GM23338 (cell line): ENCODE measurements at regions not wholly inside any gene's neighbourhood (a gene's known extent, or its start where the extent isn't known, plus 50 kb on each side); places are given as distances from the start of the nearest gene placed in this dataset.

Experiments used
- ATAC-seq: fragments of 200-7000 bp; cut with Tn5 transposase; 3 replicates; pipeline ENCODE4 v1.9.1; 2020
- DNase-seq: peaks from one replicate; pipeline ENCODE4 v3.0.0-alpha.2; 2015; ENCODE audit warnings: low spot score
- H2AFZ ChIP-seq: fragments of 200-600 bp; sonication (generic); 2 replicates; pipeline ENCODE4 v1.8.0; 2016; ENCODE audit warnings: antibody characterized with exemption, mild to moderate bottlenecking, moderate library complexity
- H3F3A ChIP-seq: fragments of 200-600 bp; sonication (generic); replicated peaks from 2 replicates; pipeline ENCODE4 v1.8.0; 2017; ENCODE audit warnings: antibody characterized with exemption, mixed run types, low read depth
- H3K27ac ChIP-seq: fragments of 200-600 bp; sonication (generic); 2 replicates; pipeline ENCODE4 v1.6.1; 2016; ENCODE audit warnings: low read depth
- H3K27me3 ChIP-seq: fragments of 200-600 bp; sonication (generic); 2 replicates; pipeline ENCODE4 v1.8.0; 2016; ENCODE audit warnings: mild to moderate bottlenecking, mixed run types, moderate library complexity; ENCODE audit not compliant: insufficient read depth
- H3K36me3 ChIP-seq: fragments of 200-600 bp; sonication (generic); 2 replicates; pipeline ENCODE4 v1.8.0; 2016; ENCODE audit warnings: mild to moderate bottlenecking; ENCODE audit not compliant: insufficient read depth
- H3K4me1 ChIP-seq: fragments of 200-600 bp; sonication (generic); 2 replicates; pipeline ENCODE4 v1.8.0; 2016; ENCODE audit warnings: mild to moderate bottlenecking, moderate library complexity; ENCODE audit not compliant: insufficient read depth
- H3K4me2 ChIP-seq: fragments of 200-600 bp; sonication (generic); 2 replicates; pipeline ENCODE4 v1.7.1; 2017; ENCODE audit warnings: mixed run types
- H3K4me3 ChIP-seq: fragments of 200-600 bp; sonication (generic); 2 replicates; pipeline ENCODE4 v1.6.1; 2016; ENCODE audit warnings: mixed run types
- H3K79me2 ChIP-seq: fragments of 200-600 bp; sonication (generic); replicated peaks from 2 replicates; pipeline ENCODE4 v1.8.0; 2017; ENCODE audit warnings: mild to moderate bottlenecking; ENCODE audit not compliant: insufficient read depth
- H3K9me2 ChIP-seq: fragments of 200-600 bp; sonication (generic); 2 replicates; pipeline ENCODE4 v1.8.0; 2017; ENCODE audit not compliant: insufficient read depth
- H4K20me1 ChIP-seq: fragments of 200-600 bp; sonication (generic); replicated peaks from 2 replicates; pipeline ENCODE4 v1.8.0; 2017; ENCODE audit warnings: mild to moderate bottlenecking; ENCODE audit not compliant: insufficient read depth
- H3K27ac Mint-ChIP-seq: 2 replicates; pipeline ENCODE4 v1.8.0; 2020; ENCODE audit warnings: inconsistent platforms, mild to moderate bottlenecking, moderate library complexity, mixed read lengths
- H3K27me3 Mint-ChIP-seq: 3 replicates; pipeline ENCODE4 v1.8.0; 2022; ENCODE audit warnings: low read depth, mild to moderate bottlenecking, moderate library complexity, mixed read lengths, inconsistent platforms; ENCODE audit not compliant: insufficient read depth, poor library complexity
- H3K36me3 Mint-ChIP-seq: 3 replicates; pipeline ENCODE4 v1.8.0; 2021; ENCODE audit warnings: low read depth, mild to moderate bottlenecking, inconsistent platforms, moderate library complexity, mixed read lengths
- H3K4me1 Mint-ChIP-seq: 3 replicates; pipeline ENCODE4 v1.8.0; 2020; ENCODE audit warnings: mild to moderate bottlenecking, inconsistent platforms, mixed read lengths
- H3K4me3 Mint-ChIP-seq: 3 replicates; pipeline ENCODE4 v1.8.0; 2021; ENCODE audit warnings: moderate library complexity, mild to moderate bottlenecking, inconsistent platforms, mixed read lengths
- H3K9me3 Mint-ChIP-seq: 3 replicates; pipeline ENCODE4 v1.8.0; 2020; ENCODE audit warnings: moderate library complexity, mild to moderate bottlenecking, inconsistent platforms, mixed read lengths
- CREB1 ChIP-seq: fragments of 250-450 bp; sonication (Bioruptor Pico); IDR thresholded peaks from 2 replicates; pipeline ENCODE4 v1.5.0; 2020; ENCODE audit warnings: low read depth, mild to moderate bottlenecking, moderate library complexity
- EZH2 ChIP-seq: fragments of 200-600 bp; sonication (generic); IDR thresholded peaks from one replicate; pipeline ENCODE4 v1.8.0; 2017; ENCODE audit warnings: antibody characterized with exemption, mild to moderate bottlenecking, low read depth; ENCODE audit not compliant: unreplicated experiment
- EZH2phosphoT487 ChIP-seq: fragments of 200-600 bp; sonication (generic); IDR thresholded peaks from one replicate; pipeline ENCODE4 v1.8.1; 2018; ENCODE audit warnings: antibody characterized with exemption; ENCODE audit not compliant: unreplicated experiment
- JUNB ChIP-seq: IDR thresholded peaks from one replicate; pipeline ENCODE4 v1.6.1; 2016; ENCODE audit warnings: antibody characterized with exemption; ENCODE audit not compliant: unreplicated experiment
- NANOG ChIP-seq: IDR thresholded peaks from 2 replicates; pipeline ENCODE4 v1.6.1; 2016; ENCODE audit warnings: antibody characterized with exemption, borderline replicate concordance
- POLR2AphosphoS5 ChIP-seq: IDR thresholded peaks from 2 replicates; pipeline ENCODE4 v1.6.1; 2016; ENCODE audit warnings: antibody characterized with exemption, low read depth
- STAT1 ChIP-seq: IDR thresholded peaks from one replicate; pipeline ENCODE4 v1.6.1; 2016; ENCODE audit warnings: antibody characterized with exemption; ENCODE audit not compliant: unreplicated experiment
- ZNF114 ChIP-seq: fragments of 250-450 bp; sonication (Bioruptor Pico); IDR thresholded peaks from 2 replicates; pipeline ENCODE4 v1.5.0; 2020; ENCODE audit warnings: mild to moderate bottlenecking, moderate library complexity
- ZNF331 ChIP-seq: fragments of 250-450 bp; sonication (Bioruptor Pico); IDR thresholded peaks from 2 replicates; pipeline ENCODE4 v1.5.0; 2020; ENCODE audit warnings: low read depth, mild to moderate bottlenecking, moderate library complexity
- ZNF462 ChIP-seq: fragments of 250-450 bp; sonication (Bioruptor Pico); IDR thresholded peaks from 2 replicates; pipeline ENCODE4 v1.5.0; 2020; ENCODE audit warnings: mild to moderate bottlenecking, moderate library complexity
- TF ChIP-seq, protein P1 (sequence below): IDR thresholded peaks from one replicate; pipeline ENCODE4 v1.6.1; 2018; ENCODE audit warnings: antibody characterized with exemption; ENCODE audit not compliant: unreplicated experiment
- TF ChIP-seq, protein P2 (sequence below), 2 experiments: fragments of 200-600 bp in 1 of 2; sonication (generic) in 1 of 2; conservative IDR thresholded peaks; 2 replicates each; pipeline versions ENCODE4 v1.5.1 to v1.6.1; 2016 to 2017; ENCODE audit warnings: antibody characterized with exemption in 2 of 2, low read depth in 2 of 2, mild to moderate bottlenecking in 2 of 2, moderate library complexity in 1 of 2
- TF ChIP-seq, protein P3 (sequence below): IDR thresholded peaks from 2 replicates; pipeline ENCODE4 v1.6.1; 2016; ENCODE audit warnings: antibody characterized with exemption

DNA sequence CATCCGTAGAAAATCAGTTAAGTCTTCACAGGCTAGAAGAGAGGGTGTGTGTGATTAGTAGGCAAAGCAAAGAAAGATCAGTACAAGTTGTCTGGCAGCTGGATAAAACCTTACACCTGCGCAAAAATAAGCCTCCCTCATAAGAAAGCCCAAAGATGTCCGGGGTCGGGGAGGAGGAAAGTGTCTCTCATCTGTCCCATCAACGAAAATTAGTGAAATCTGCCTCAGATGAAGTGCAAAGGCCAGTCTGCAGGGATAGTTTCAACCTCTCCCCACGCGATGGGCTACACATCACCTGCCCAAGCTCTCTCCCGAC is 333.9 kb downstream of the SRGAP2C start:
- no peak for ATAC-seq
- Histone ChIP-seq H3K79me2 (no peaks in the 10 kb centered on the region), H3F3A (no peaks in the 10 kb centered on the region), H4K20me1 (no peaks in the 10 kb centered on the region), H3K4me1 (peaks cover 9% of the 10 kb centered on the region; the same call in 1 of the 2 replicates), H3K9me2 (no peaks in the 10 kb centered on the region), H3K4me2 (peak overlapping the region; percentile 74), H2AFZ (peak overlapping the region; percentile 69; the same call in 1 of the 2 replicates), H3K36me3 (no peaks in the 10 kb centered on the region), H3K27ac (no peak overlapping the region), H3K27me3 (peaks cover 8% of the 10 kb centered on the region), H3K4me3 (peak overlapping the region; percentile 70)
- H3K27me3 Mint-ChIP-seq = peaks cover 19% of the 10 kb centered on the region
- TF ChIP-seq ZNF462 = no peak
- no peak for TF ChIP-seq ZNF114
- TF ChIP-seq EZH2phosphoT487 = no peak
- no peak for TF ChIP-seq JUNB
- TF ChIP-seq CREB1 (CRISPR knock-in tag) = no peak
- TF ChIP-seq EZH2 = no peak
- TF ChIP-seq, protein P1, sequence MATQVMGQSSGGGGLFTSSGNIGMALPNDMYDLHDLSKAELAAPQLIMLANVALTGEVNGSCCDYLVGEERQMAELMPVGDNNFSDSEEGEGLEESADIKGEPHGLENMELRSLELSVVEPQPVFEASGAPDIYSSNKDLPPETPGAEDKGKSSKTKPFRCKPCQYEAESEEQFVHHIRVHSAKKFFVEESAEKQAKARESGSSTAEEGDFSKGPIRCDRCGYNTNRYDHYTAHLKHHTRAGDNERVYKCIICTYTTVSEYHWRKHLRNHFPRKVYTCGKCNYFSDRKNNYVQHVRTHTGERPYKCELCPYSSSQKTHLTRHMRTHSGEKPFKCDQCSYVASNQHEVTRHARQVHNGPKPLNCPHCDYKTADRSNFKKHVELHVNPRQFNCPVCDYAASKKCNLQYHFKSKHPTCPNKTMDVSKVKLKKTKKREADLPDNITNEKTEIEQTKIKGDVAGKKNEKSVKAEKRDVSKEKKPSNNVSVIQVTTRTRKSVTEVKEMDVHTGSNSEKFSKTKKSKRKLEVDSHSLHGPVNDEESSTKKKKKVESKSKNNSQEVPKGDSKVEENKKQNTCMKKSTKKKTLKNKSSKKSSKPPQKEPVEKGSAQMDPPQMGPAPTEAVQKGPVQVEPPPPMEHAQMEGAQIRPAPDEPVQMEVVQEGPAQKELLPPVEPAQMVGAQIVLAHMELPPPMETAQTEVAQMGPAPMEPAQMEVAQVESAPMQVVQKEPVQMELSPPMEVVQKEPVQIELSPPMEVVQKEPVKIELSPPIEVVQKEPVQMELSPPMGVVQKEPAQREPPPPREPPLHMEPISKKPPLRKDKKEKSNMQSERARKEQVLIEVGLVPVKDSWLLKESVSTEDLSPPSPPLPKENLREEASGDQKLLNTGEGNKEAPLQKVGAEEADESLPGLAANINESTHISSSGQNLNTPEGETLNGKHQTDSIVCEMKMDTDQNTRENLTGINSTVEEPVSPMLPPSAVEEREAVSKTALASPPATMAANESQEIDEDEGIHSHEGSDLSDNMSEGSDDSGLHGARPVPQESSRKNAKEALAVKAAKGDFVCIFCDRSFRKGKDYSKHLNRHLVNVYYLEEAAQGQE = no peak
- no peak for TF ChIP-seq POLR2AphosphoS5
- TF ChIP-seq, protein P2, sequence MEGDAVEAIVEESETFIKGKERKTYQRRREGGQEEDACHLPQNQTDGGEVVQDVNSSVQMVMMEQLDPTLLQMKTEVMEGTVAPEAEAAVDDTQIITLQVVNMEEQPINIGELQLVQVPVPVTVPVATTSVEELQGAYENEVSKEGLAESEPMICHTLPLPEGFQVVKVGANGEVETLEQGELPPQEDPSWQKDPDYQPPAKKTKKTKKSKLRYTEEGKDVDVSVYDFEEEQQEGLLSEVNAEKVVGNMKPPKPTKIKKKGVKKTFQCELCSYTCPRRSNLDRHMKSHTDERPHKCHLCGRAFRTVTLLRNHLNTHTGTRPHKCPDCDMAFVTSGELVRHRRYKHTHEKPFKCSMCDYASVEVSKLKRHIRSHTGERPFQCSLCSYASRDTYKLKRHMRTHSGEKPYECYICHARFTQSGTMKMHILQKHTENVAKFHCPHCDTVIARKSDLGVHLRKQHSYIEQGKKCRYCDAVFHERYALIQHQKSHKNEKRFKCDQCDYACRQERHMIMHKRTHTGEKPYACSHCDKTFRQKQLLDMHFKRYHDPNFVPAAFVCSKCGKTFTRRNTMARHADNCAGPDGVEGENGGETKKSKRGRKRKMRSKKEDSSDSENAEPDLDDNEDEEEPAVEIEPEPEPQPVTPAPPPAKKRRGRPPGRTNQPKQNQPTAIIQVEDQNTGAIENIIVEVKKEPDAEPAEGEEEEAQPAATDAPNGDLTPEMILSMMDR (conservative IDR thresholded peaks at IDR 0.05; ENCODE audit: low read depth in 2 of 2) = no peak
- TF ChIP-seq, protein P3, sequence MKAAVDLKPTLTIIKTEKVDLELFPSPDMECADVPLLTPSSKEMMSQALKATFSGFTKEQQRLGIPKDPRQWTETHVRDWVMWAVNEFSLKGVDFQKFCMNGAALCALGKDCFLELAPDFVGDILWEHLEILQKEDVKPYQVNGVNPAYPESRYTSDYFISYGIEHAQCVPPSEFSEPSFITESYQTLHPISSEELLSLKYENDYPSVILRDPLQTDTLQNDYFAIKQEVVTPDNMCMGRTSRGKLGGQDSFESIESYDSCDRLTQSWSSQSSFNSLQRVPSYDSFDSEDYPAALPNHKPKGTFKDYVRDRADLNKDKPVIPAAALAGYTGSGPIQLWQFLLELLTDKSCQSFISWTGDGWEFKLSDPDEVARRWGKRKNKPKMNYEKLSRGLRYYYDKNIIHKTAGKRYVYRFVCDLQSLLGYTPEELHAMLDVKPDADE = no peak
- TF ChIP-seq ZNF331 = no peak
- no peak for TF ChIP-seq NANOG
- TF ChIP-seq STAT1 = no peak
- H3K27ac Mint-ChIP-seq = peak overlapping the region; percentile 78; the same call in 1 of the 2 replicates
- DNase-seq = no peak
- peaks cover 18% of the 10 kb centered on the region for H3K4me1 Mint-ChIP-seq
- peaks cover 3% of the 10 kb centered on the region; the same call in 1 of the 3 replicates for H3K36me3 Mint-ChIP-seq
- peaks cover 7% of the 10 kb centered on the region; the same call in 2 of the 3 replicates for H3K9me3 Mint-ChIP-seq
- peak overlapping the region; percentile 83 for H3K4me3 Mint-ChIP-seq
